ACC112 (cell line): ENCODE measurements at regions not wholly inside any gene's neighbourhood (a gene's known extent, or its start where the extent isn't known, plus 50 kb on each side); places are given as distances from the start of the nearest gene placed in this dataset.
A peak's percentile ranks its signal among the peaks of the same experiment; 100 is the strongest.

Experiments
- H2AFZ ChIP-seq: fragments of 200-600 bp; sonication (generic); one replicate; pipeline ENCODE4 v1.6.0; 2017; ENCODE audit warnings: antibody characterized with exemption, low read length; ENCODE audit not compliant: unreplicated experiment
- H3K27ac ChIP-seq: fragments of 200-600 bp; sonication (generic); 2 replicates; pipeline ENCODE4 v1.5.1; 2014; ENCODE audit warnings: low read depth, mild to moderate bottlenecking, antibody characterized with exemption, low read length, moderate library complexity
- H3K27me3 ChIP-seq: fragments of 200-600 bp; sonication (generic); 2 replicates; pipeline ENCODE4 v1.6.1; 2014; ENCODE audit warnings: mild to moderate bottlenecking, antibody characterized with exemption, low read length, moderate library complexity, mixed read lengths; ENCODE audit not compliant: insufficient read depth
- H3K36me3 ChIP-seq: fragments of 200-600 bp; sonication (generic); 2 replicates; pipeline ENCODE4 v1.6.1; 2016; ENCODE audit warnings: mild to moderate bottlenecking, antibody characterized with exemption, low read length, moderate library complexity, mixed read lengths; ENCODE audit not compliant: insufficient read depth
- H3K4me1 ChIP-seq: fragments of 200-600 bp; sonication (generic); one replicate; pipeline ENCODE4 v1.6.1; 2016; ENCODE audit warnings: low read length, mixed read lengths; ENCODE audit not compliant: insufficient read depth, unreplicated experiment, control insufficient read depth
- H3K4me3 ChIP-seq: fragments of 200-600 bp; sonication (generic); 2 replicates; pipeline ENCODE4 v1.5.1; 2014; ENCODE audit warnings: mild to moderate bottlenecking, low read depth, low read length
- H3K79me2 ChIP-seq: fragments of 200-600 bp; sonication (generic); one replicate; pipeline ENCODE4 v1.6.0; 2016; ENCODE audit warnings: low read length; ENCODE audit not compliant: control insufficient read depth, unreplicated experiment, insufficient read depth

- Histone ChIP-seq H3K27me3 (no peaks in the 10 kb centered on the region), H3K79me2 (no peaks in the 10 kb centered on the region), H2AFZ (no peak overlapping the region), H3K27ac (no peak overlapping the region), H3K4me3 (no peak overlapping the region), H3K36me3 (no peaks in the 10 kb centered on the region), H3K4me1 (no peaks in the 10 kb centered on the region)
Measured at GRCh38 chr12:91347481-91348214, 165.0 kb upstream of the DCN start.

DNA sequence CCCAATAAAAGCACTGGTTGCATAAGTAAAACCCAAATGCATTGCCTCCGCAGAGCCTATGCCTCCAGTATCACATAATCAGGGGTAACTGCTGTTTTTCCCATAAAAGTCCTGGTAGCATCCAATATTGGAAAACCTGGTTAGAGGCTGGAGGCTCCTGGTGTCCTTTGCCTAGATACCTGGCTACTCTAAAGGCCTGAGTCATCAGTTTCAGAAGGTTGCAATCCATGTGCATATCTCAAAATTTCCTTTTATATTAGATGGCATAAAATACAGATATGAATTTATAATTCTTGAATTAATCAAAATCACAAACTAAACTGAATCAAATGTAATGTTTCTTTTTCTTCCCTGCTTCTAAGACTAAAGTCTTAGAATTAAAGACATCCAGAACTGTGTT lies 164.2 kb upstream of the DCN start:
- Histone ChIP-seq H3K79me2 (no peaks in the 10 kb centered on the region), H3K27me3 (no peaks in the 10 kb centered on the region), H3K4me3 (no peak overlapping the region), H3K4me1 (no peaks in the 10 kb centered on the region), H3K27ac (no peak overlapping the region), H3K36me3 (no peaks in the 10 kb centered on the region), H2AFZ (no peak overlapping the region)

DNA sequence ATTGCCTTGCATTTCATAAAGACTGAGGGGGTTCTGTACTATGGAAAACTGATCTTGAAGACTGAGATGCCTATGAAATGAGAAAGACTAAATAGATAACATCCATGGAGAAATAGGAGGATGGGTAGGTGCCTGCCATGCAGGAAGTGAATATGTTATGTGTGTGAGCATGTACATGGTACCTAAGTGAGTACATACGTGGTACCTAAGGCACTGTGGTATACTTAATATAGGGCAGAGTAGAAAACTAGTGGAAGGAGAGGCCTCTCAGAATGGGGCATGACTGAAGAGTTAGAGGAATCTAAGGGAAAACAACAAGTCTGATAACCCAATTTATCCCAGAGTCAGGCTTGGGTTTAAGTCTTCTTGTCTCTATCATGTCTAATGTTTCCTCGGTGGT lies 161.8 kb upstream of the DCN start:
- Histone ChIP-seq H2AFZ (no peak overlapping the region), H3K27ac (no peak overlapping the region), H3K79me2 (no peaks in the 10 kb centered on the region), H3K4me1 (no peaks in the 10 kb centered on the region), H3K4me3 (no peak overlapping the region), H3K36me3 (no peaks in the 10 kb centered on the region), H3K27me3 (no peaks in the 10 kb centered on the region)

DNA sequence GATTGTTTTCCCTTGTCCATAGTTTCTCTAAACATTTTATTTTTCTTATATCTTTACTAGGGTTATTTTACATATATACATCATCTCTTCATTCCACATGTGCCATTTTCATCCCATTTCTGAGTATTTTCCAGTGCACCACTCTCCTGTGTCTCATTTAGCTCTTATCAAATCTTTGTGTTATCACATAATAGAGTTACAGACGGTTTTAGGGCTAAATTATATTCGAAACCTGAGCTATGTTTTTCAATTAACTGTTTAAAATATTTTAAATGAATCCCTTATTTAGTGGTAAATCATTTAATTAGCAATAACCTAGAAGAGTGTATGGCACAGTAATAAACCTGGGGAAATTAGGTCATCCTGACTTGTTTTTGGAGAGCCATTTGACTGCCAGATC lies 160.4 kb upstream of the DCN start:
- Histone ChIP-seq H3K4me1 (no peaks in the 10 kb centered on the region), H2AFZ (no peak overlapping the region), H3K4me3 (no peak overlapping the region), H3K27ac (no peak overlapping the region), H3K79me2 (no peaks in the 10 kb centered on the region), H3K36me3 (no peaks in the 10 kb centered on the region), H3K27me3 (no peaks in the 10 kb centered on the region)

DNA sequence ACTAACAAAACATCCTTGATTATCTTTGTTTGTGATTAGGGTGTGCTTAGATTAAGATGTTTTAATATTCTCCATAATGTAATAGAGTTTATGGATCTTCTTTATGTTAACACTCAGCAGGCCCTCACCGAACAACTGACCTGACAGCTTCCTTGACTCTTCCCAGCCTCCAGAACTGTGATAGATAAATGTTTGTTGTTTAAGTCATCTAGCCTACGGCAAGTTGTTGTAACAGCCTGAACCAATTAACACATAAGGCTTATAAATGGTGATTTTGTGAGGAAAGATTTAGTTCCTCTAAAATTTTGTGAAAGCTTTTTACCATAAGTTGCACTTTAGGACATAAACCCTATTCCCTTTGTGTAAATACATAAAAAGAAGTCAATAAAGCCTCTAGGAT lies 156.5 kb upstream of the DCN start:
- no peak overlapping the region for H2AFZ ChIP-seq
- H3K4me3 ChIP-seq: no peak overlapping the region
- H3K27ac ChIP-seq: no peak overlapping the region
- H3K4me1 ChIP-seq: no peaks in the 10 kb centered on the region
- H3K36me3 ChIP-seq: no peaks in the 10 kb centered on the region
- H3K27me3 ChIP-seq: no peaks in the 10 kb centered on the region
- H3K79me2 ChIP-seq: no peaks in the 10 kb centered on the region

- Histone ChIP-seq H3K79me2 (no peaks in the 10 kb centered on the region), H3K27ac (no peak overlapping the region), H3K4me1 (no peaks in the 10 kb centered on the region), H3K27me3 (no peaks in the 10 kb centered on the region), H3K4me3 (no peak overlapping the region), H3K36me3 (no peaks in the 10 kb centered on the region), H2AFZ (no peak overlapping the region)
Measured at GRCh38 chr12:91335699-91336098, 153.1 kb upstream of the DCN start.

DNA sequence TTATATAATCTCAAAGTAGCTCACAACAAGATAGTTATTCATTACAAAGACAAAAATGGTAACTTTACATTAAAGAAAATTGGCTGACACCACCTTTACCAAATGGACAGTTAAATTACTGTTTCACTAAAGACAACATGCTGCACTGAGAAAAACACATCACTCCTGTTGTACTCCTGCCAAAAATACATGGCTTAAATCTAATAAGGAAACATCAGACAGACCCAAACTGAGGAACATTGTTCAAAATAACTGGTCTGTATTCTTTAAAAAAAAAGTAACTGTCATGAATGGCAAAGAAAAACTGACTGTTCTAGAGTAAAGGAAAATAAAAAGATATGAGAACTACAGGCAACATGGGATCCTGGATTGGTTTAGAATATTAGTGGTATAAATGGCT lies 151.3 kb upstream of the DCN start:
- no peaks in the 10 kb centered on the region for H3K79me2 ChIP-seq
- no peaks in the 10 kb centered on the region for H3K36me3 ChIP-seq
- H3K4me1 ChIP-seq: no peaks in the 10 kb centered on the region
- no peak overlapping the region for H3K4me3 ChIP-seq
- no peaks in the 10 kb centered on the region for H3K27me3 ChIP-seq
- no peak overlapping the region for H3K27ac ChIP-seq
- H2AFZ ChIP-seq: no peak overlapping the region

- Histone ChIP-seq H2AFZ (no peak overlapping the region), H3K36me3 (no peaks in the 10 kb centered on the region), H3K4me3 (no peak overlapping the region), H3K27ac (no peak overlapping the region), H3K27me3 (no peaks in the 10 kb centered on the region), H3K4me1 (peaks cover 9% of the 10 kb centered on the region), H3K79me2 (no peaks in the 10 kb centered on the region)
Measured at GRCh38 chr12:91332302-91332701, 149.7 kb upstream of the DCN start.

DNA sequence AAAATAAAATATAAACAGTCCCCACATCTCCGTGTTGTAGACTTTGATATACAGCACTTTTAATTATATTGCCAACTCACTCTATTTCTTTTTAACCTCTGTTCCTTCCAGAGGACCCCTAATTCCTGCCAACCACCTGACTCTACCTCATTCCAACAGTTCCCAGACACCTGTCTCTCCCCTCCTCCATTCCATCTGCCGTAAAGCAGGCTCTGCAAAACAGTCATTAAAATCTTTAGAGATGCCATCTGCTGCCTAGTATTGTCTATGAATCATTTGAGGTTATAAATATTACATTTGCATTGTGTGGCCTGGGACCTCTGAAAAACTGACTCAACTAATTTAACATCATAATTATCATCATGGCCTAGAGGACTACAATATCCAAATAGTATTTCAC lies 148.8 kb upstream of the DCN start:
- Histone ChIP-seq H3K36me3 (no peaks in the 10 kb centered on the region), H3K27me3 (no peaks in the 10 kb centered on the region), H3K79me2 (no peaks in the 10 kb centered on the region), H3K4me3 (no peak overlapping the region), H3K27ac (no peak overlapping the region), H2AFZ (no peak overlapping the region), H3K4me1 (peaks cover 10% of the 10 kb centered on the region)

DNA sequence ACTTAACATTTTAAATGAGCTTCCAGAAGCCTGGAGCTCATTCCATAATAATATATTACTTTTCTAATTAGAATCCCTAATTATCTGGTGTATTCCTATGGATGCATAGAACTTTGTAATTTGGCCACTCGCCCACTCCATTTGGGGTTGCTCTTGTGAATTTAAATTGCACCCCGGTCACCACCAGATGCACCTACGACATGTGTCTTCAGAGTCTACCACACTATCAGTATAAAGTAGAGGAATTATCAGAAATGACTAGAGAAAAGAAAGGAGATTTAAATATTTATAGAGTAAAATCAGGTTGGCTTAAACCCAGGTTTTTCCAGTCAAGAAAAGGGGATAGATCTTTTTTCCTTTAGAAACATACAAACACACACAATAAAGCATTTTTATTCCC lies 145.8 kb upstream of the DCN start:
- no peaks in the 10 kb centered on the region for H3K36me3 ChIP-seq
- H2AFZ ChIP-seq: no peak overlapping the region

GRCh38 chr12:91327889-91328288 lies 145.3 kb upstream of the DCN start:
- no peaks in the 10 kb centered on the region for H3K79me2 ChIP-seq
- H3K27ac ChIP-seq: peak overlapping the region; percentile 47; the same call in 1 of the 2 replicates
- no peaks in the 10 kb centered on the region for H3K27me3 ChIP-seq
- no peaks in the 10 kb centered on the region for H3K36me3 ChIP-seq
- H3K4me1 ChIP-seq: peaks cover 13% of the 10 kb centered on the region
- peak overlapping the region; percentile 95 for H2AFZ ChIP-seq
- peak overlapping the region; percentile 76 for H3K4me3 ChIP-seq

More for the DNA sequence above, 145.8 kb upstream of the DCN start:
- H3K27me3 ChIP-seq: no peaks in the 10 kb centered on the region
- peaks cover 13% of the 10 kb centered on the region for H3K4me1 ChIP-seq
- no peaks in the 10 kb centered on the region for H3K79me2 ChIP-seq
- no peak overlapping the region for H3K4me3 ChIP-seq
- no peak overlapping the region for H3K27ac ChIP-seq
